ENCODE measurements at regions not wholly inside any gene's neighbourhood (a gene's known extent, or its start where the extent isn't known, plus 50 kb on each side); places are given as distances from the start of the nearest gene placed in this dataset.

DNA sequence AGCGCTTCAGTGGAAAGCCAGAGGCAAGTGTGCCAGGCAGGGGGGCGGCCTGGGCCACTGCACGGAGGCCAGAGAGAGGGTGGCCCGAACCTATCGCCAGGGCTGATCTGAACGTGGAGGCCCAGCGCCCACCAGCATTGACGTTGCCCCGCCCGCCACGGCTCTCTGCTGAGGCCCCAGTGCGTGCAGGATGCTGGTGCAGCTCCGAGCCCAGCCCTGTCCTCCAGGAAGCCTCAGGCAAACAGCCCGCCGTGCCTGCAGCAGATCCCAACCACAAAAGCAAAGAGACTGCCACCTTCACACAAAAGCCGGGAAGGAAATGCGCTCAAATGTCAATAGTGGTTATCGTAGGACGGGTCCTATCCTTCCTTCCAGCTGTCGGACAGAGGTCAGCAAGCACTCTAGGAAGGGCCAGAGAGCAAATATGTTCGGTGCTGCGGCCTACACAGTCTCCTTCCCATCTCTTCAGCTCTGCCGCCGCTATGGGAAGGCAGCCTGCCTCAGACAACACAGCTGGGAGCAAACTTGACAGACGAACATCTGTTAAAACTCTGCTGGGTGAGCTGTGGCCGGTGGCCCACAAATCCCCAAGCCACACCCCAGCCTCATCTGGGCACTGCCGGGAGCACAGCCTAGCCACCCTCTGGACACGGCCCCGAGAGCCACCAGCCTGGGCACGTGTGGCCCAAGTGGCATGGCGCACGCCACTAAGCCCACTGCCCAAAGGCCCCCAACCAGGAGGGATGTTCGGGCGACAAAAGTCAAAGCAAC lies 146.2 kb downstream of the CRYBB2 start:
- TF ChIP-seq, protein P1, sequence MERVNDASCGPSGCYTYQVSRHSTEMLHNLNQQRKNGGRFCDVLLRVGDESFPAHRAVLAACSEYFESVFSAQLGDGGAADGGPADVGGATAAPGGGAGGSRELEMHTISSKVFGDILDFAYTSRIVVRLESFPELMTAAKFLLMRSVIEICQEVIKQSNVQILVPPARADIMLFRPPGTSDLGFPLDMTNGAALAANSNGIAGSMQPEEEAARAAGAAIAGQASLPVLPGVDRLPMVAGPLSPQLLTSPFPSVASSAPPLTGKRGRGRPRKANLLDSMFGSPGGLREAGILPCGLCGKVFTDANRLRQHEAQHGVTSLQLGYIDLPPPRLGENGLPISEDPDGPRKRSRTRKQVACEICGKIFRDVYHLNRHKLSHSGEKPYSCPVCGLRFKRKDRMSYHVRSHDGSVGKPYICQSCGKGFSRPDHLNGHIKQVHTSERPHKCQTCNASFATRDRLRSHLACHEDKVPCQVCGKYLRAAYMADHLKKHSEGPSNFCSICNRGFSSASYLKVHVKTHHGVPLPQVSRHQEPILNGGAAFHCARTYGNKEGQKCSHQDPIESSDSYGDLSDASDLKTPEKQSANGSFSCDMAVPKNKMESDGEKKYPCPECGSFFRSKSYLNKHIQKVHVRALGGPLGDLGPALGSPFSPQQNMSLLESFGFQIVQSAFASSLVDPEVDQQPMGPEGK (CRISPR knock-in tag; IDR thresholded peaks at IDR 0.05; ENCODE audit: borderline replicate concordance): no peak
- TF ChIP-seq CREB5 (CRISPR knock-in tag; IDR thresholded peaks at IDR 0.05; ENCODE audit: low read depth): no peak
- TF ChIP-seq BACH2 (CRISPR knock-in tag; IDR thresholded peaks at IDR 0.05; ENCODE audit: borderline replicate concordance): no peak
- no peak for TF ChIP-seq ZNF8 (CRISPR knock-in tag; IDR thresholded peaks at IDR 0.05)
- no peak for TF ChIP-seq TCF4 (CRISPR knock-in tag; IDR thresholded peaks at IDR 0.05; ENCODE audit: borderline replicate concordance)
- TF ChIP-seq GLIS3 (CRISPR knock-in tag; IDR thresholded peaks at IDR 0.05): no peak
- TF ChIP-seq ZNF565 (CRISPR knock-in tag; conservative IDR thresholded peaks at IDR 0.05; ENCODE audit: low read depth): no peak
- TF ChIP-seq, protein P2, sequence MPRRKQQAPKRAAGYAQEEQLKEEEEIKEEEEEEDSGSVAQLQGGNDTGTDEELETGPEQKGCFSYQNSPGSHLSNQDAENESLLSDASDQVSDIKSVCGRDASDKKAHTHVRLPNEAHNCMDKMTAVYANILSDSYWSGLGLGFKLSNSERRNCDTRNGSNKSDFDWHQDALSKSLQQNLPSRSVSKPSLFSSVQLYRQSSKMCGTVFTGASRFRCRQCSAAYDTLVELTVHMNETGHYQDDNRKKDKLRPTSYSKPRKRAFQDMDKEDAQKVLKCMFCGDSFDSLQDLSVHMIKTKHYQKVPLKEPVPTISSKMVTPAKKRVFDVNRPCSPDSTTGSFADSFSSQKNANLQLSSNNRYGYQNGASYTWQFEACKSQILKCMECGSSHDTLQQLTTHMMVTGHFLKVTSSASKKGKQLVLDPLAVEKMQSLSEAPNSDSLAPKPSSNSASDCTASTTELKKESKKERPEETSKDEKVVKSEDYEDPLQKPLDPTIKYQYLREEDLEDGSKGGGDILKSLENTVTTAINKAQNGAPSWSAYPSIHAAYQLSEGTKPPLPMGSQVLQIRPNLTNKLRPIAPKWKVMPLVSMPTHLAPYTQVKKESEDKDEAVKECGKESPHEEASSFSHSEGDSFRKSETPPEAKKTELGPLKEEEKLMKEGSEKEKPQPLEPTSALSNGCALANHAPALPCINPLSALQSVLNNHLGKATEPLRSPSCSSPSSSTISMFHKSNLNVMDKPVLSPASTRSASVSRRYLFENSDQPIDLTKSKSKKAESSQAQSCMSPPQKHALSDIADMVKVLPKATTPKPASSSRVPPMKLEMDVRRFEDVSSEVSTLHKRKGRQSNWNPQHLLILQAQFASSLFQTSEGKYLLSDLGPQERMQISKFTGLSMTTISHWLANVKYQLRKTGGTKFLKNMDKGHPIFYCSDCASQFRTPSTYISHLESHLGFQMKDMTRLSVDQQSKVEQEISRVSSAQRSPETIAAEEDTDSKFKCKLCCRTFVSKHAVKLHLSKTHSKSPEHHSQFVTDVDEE (CRISPR knock-in tag; IDR thresholded peaks at IDR 0.05): no peak
- no peak for TF ChIP-seq RARB (CRISPR knock-in tag; IDR thresholded peaks at IDR 0.05)
- no peak for TF ChIP-seq ZC3H10 (CRISPR knock-in tag; IDR thresholded peaks at IDR 0.05)
- TF ChIP-seq, protein P3, sequence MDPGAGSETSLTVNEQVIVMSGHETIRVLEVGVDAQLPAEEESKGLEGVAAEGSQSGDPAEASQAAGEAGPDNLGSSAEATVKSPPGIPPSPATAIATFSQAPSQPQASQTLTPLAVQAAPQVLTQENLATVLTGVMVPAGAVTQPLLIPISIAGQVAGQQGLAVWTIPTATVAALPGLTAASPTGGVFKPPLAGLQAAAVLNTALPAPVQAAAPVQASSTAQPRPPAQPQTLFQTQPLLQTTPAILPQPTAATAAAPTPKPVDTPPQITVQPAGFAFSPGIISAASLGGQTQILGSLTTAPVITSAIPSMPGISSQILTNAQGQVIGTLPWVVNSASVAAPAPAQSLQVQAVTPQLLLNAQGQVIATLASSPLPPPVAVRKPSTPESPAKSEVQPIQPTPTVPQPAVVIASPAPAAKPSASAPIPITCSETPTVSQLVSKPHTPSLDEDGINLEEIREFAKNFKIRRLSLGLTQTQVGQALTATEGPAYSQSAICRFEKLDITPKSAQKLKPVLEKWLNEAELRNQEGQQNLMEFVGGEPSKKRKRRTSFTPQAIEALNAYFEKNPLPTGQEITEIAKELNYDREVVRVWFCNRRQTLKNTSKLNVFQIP (CRISPR knock-in tag; IDR thresholded peaks at IDR 0.05; ENCODE audit: borderline replicate concordance, low read depth): no peak
- TF ChIP-seq PPARA (CRISPR knock-in tag; IDR thresholded peaks at IDR 0.05; ENCODE audit: borderline replicate concordance): no peak
